Femur (tissue), 1 donor: ENCODE measurements at regions not wholly inside any gene's neighbourhood (a gene's known extent, or its start where the extent isn't known, plus 50 kb on each side); places are given as distances from the start of the nearest gene placed in this dataset.
"Not testable (repeated sequence)": the region's sequence is repeated elsewhere in the genome, so short reads cannot be mapped to it uniquely, and the experiment has no call there.

ENCODE experiments used
- DNase-seq: peaks from one replicate; pipeline ENCODE4 v3.0.0-alpha.2; 2017

GRCh38 chr10:78464118-78464855 lies 430.6 kb downstream of the RPS24 start:
- DNase-seq: no peak

DNA sequence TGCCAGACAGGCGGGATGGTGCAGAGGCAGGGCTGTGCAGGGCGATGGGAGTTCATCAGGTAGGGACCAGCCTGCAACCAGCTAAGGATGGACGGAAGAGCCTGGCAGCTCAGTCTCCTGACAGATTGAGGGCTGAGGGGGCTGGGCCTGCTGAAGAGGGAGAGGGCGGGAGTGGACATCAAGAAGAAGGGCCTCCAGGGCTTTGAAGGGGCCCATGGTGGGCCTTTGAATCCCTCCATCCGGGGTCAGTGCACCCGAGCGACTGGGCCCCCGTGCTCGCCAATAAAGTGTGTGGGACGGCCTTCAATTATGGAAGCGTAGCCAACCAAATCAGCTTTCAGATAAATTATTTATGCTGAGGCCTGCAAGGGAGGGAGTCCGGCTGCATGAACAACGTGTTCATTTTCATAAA lies 431.2 kb downstream of the RPS24 start:
- DNase-seq: no peak

- no peak for DNase-seq
Observed at GRCh38 chr10:78465431-78465830, 431.8 kb downstream of the RPS24 start.

DNA sequence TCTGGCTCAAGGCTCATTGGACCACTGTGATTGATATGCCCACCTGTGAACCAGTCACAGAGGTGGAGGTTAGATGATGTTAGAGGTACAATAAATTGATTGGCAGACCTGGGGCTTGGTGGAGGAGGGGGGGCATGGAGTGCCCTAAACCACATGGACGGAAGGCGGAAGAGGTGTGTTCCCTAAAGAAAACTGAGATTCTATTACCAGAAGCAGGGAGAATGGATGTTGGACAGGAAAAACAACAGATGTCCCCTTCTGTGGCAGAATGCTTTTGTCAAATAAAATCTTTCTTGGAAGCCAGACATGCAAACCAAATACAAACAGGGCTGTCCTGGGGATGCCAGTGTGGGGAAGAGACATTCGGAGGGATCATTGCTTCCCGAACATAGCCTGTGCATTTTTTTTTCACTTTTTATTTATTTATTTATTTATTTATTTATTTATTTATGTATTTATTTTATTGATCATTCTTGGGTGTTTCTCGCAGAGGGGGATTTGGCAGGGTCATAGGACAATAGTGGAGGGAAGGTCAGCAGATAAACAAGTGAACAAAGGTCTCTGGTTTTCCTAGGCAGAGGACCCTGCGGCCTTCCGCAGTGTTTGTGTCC lies 433.9 kb downstream of the RPS24 start:
- DNase-seq: no peak

DNA sequence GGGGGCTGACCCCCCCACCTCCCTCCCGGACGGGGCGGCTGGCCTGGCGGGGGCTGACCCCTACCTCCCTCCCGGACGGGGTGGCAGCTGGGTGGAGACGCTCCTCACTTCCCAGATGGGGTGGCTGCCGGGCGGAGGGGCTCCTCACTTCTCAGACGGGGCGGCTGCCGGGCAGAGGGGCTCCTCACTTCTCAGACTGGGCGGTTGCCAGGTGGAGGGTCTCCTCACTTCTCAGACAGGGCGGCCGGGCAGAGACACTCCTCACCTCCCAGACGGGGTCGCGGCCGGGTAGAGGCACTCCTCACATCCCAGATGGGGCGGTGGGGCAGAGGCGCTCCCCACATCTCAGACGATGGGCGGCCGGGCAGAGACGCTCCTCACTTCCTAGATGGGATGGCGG lies 435.1 kb downstream of the RPS24 start:
- not testable (repeated sequence) for DNase-seq

- DNase-seq: no peak
Observed at GRCh38 chr10:78470267-78471103, 436.8 kb downstream of the RPS24 start.

GRCh38 chr10:78471326-78471722 lies 437.7 kb downstream of the RPS24 start:
- DNase-seq: no peak

DNA sequence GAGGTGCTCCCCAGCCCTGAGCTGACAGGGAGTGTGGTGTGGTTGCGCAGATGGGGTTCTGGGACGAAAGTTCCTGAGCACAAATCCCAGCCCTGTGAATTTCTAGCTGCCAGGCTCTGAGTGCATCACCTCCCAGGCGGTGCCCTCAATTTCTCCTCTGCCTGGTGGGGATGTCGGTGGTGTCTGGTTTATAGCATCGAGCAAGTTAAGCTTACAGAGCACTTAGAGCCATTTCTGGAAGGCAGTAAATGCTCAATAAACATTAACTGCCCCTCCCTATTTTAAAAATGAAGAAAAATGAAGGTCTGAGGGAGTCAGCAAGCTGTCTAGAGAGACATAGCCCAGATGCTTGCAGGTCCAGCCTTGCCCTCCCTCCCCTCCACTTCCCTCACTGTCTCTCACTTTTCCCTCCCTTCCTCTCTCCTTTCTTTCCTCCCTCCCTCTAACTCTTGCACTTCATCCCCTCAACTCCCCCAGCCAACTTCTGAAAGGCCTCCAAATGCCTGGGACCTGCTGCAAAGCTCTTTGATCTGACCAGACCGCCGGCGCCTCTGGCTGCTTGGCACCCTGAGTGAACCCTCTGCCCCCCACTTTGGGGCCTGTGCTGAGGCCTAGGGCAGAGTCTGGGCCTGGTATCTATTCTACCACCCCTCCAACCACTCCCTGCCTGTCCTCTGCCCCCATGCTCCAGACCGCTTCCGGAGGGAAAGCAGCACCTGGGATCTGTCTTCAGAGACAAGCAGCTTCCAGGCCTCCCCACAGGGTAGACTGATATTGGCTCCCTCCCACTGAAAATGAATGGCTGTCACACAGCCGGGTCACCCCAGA lies 438.3 kb downstream of the RPS24 start:
- DNase-seq: no peak

DNA sequence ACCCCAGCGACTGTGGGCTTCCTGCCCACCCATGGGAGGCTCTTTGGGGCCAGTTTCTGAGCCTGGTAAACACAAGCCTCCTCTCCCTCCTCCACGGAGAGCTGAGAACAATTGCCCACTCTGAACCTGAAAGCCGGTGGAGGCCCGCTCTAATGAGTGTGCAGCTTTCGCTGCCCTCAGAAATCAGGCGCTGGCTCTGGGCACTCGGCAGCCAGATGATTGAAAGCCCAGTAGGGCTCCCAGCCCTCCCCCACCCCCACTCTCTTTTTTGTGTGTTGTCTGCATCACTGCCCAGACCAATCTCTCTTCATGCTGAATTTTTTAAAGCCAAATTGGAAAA lies 438.9 kb downstream of the RPS24 start:
- no peak for DNase-seq

GRCh38 chr10:78473006-78473405 lies 439.3 kb downstream of the RPS24 start:
- no peak for DNase-seq

- DNase-seq: no peak
Observed at GRCh38 chr10:78474743-78475142, 441.1 kb downstream of the RPS24 start.

- no peak for DNase-seq
Observed at GRCh38 chr10:78475437-78475836, 441.8 kb downstream of the RPS24 start.

DNA sequence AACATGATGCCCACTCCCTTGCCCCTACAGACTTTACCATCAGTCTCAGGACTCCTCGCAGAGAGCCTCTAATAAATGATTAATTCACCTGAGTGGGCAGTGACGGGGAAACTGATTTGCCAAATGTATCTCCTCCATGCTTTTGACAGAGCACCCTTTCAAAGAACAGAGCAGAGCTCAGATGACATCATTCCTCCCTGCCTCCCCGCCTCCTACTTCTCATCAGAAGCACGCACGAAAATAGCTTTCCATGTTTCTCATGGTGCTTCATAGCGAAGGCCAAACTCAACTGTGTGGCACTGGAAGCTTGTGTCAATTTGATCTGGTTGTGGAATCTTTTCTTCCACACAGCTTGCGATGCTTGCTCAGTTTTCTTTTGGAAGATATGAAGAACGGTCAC lies 442.5 kb downstream of the RPS24 start:
- DNase-seq: no peak

DNA sequence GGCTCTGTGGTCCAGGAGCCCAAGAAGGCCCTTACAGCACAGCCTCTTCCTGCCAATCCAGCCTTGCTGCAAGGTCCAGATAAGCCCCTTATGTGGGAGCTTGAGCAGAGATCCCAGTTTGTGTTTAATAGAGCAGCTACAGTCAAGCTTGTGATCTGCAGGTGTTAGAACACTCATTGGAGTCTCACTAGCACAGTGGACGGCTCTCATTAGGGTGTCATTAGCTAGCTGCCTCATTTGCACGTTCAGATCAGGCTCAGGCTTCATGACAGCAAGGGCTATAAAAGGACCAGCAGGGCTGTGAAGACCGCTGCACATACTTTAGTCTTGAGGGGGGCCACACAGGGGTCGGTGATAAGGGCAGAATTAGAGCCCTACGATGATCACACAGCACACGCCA lies 443.2 kb downstream of the RPS24 start:
- no peak for DNase-seq

GRCh38 chr10:78478919-78479318 lies 445.3 kb downstream of the RPS24 start:
- no peak for DNase-seq

- no peak for DNase-seq
Observed at GRCh38 chr10:78479467-78479866, 445.8 kb downstream of the RPS24 start.

GRCh38 chr10:78481842-78482241 lies 448.2 kb downstream of the RPS24 start:
- no peak for DNase-seq

GRCh38 chr10:78483641-78484040 lies 450.0 kb downstream of the RPS24 start:
- DNase-seq: no peak

GRCh38 chr10:78489034-78489433 lies 455.4 kb downstream of the RPS24 start:
- no peak for DNase-seq

DNA sequence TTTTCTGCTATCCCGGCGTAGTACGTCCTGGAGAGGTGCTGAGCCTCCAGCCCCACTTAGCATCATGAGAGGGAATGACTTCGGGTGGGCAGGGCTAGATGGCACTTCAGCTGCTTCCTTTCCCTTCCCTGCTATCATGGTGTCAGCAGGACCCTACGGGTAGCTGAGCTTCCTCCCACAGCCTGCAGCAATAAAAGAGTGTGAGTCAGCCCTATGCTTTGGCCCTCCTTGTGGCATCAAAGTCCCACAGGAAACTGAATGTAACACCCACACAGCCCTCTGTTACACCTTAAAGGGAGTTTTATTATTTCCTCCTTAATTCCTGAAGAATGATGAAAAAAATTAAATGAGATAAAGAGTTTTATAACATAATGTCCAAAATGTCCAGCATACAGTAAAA lies 458.1 kb downstream of the RPS24 start:
- DNase-seq: no peak

GRCh38 chr10:78492424-78492823 lies 458.8 kb downstream of the RPS24 start:
- DNase-seq: no peak

DNA sequence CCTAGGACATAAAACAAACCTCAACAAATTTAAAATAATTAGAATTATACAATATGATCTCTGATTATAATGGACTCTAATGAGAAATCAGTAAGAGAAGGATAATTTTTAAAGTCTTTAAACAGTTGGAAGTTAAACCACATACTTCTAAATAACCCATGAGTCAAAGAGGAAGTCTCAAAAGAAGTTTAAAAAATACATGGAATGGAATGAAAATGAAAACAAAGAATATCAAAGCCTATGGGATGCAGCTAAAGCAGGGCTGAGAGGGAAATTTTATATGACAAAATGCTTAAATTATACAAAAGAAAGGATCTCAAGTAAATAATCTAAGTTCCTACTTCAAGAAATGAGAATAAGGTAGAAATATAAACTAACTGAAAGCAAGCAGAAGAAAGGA lies 460.5 kb downstream of the RPS24 start:
- no peak for DNase-seq
